ENCODE measurements at regions not wholly inside any gene's neighbourhood (a gene's known extent, or its start where the extent isn't known, plus 50 kb on each side); places are given as distances from the start of the nearest gene placed in this dataset.

DNA sequence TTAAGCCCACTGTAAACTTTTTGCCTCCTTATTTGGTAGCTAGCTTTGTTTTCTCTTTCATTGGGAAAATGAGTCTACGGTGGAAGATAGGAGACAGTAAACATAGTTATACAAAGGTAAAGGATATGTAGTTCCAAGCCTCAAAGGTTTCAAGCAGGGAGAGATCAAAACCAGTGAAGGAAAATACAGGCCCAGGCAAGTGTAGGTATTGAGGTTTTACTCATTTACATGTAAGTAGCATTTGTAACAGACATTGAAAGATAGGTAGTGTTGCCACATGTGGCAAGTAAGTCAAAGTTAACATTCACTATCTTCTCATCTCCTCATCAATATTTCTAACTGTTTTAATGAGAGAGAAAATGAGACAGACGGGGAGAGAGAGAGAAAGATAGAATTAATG, 136.5 kb downstream of the RTL3 start:
- Histone ChIP-seq H3K4me2 (ENCODE audit: low read length) (no peak overlapping the region), H2AFZ (ENCODE audit: low read depth, low read length) (no peak overlapping the region), H3K9me2 (ENCODE audit: insufficient read depth, low read length) (no peaks in the 10 kb centered on the region), H3K27ac (ENCODE audit: low read length) (no peak overlapping the region), H3K9ac (ENCODE audit: low read length) (no peak overlapping the region), H3K27me3 (ENCODE audit: insufficient read depth, low read depth, low read length) (no peaks in the 10 kb centered on the region), H3K36me3 (ENCODE audit: insufficient read depth, low read length) (no peaks in the 10 kb centered on the region), H3K9me3 (ENCODE audit: low read length) (no peaks in the 10 kb centered on the region), H3K4me3 (ENCODE audit: low read length) (no peak overlapping the region), H3K79me2 (replicated peaks; ENCODE audit: insufficient read depth, low read length) (no peaks in the 10 kb centered on the region), H3F3A (ENCODE audit: insufficient read depth, low read length, poor library complexity, severe bottlenecking) (no peaks in the 10 kb centered on the region), H4K20me1 (ENCODE audit: insufficient read depth) (no peaks in the 10 kb centered on the region)
- TF ChIP-seq TAF1 (IDR thresholded peaks at IDR 0.05; ENCODE audit: low read depth) (no peak), CTCF (IDR thresholded peaks at IDR 0.05; ENCODE audit: poor library complexity, severe bottlenecking) (no peak), RAD21 (conservative IDR thresholded peaks at IDR 0.05) (no peak), EP300 (conservative IDR thresholded peaks at IDR 0.05; ENCODE audit: poor library complexity, severe bottlenecking) (no peak), POLR2AphosphoS5 (IDR thresholded peaks at IDR 0.05) (no peak), EZH2 (IDR thresholded peaks at IDR 0.05; ENCODE audit: borderline replicate concordance, insufficient read depth, low read length, poor library complexity, severe bottlenecking) (no peak), SMC3 (conservative IDR thresholded peaks at IDR 0.05; ENCODE audit: poor library complexity) (no peak), MXI1 (conservative IDR thresholded peaks at IDR 0.05; ENCODE audit: poor library complexity, severe bottlenecking) (no peak)
- TF ChIP-seq, protein P1, sequence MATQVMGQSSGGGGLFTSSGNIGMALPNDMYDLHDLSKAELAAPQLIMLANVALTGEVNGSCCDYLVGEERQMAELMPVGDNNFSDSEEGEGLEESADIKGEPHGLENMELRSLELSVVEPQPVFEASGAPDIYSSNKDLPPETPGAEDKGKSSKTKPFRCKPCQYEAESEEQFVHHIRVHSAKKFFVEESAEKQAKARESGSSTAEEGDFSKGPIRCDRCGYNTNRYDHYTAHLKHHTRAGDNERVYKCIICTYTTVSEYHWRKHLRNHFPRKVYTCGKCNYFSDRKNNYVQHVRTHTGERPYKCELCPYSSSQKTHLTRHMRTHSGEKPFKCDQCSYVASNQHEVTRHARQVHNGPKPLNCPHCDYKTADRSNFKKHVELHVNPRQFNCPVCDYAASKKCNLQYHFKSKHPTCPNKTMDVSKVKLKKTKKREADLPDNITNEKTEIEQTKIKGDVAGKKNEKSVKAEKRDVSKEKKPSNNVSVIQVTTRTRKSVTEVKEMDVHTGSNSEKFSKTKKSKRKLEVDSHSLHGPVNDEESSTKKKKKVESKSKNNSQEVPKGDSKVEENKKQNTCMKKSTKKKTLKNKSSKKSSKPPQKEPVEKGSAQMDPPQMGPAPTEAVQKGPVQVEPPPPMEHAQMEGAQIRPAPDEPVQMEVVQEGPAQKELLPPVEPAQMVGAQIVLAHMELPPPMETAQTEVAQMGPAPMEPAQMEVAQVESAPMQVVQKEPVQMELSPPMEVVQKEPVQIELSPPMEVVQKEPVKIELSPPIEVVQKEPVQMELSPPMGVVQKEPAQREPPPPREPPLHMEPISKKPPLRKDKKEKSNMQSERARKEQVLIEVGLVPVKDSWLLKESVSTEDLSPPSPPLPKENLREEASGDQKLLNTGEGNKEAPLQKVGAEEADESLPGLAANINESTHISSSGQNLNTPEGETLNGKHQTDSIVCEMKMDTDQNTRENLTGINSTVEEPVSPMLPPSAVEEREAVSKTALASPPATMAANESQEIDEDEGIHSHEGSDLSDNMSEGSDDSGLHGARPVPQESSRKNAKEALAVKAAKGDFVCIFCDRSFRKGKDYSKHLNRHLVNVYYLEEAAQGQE (IDR thresholded peaks at IDR 0.05; ENCODE audit: borderline replicate concordance) = no peak

GRCh38 chrX:78517124-78517523, 142.0 kb downstream of the RTL3 start:
- Histone ChIP-seq H3K4me3 (ENCODE audit: low read length) (no peak overlapping the region), H3K9ac (ENCODE audit: low read length) (no peak overlapping the region), H3K9me3 (ENCODE audit: low read length) (no peaks in the 10 kb centered on the region), H3K79me2 (replicated peaks; ENCODE audit: insufficient read depth, low read length) (no peaks in the 10 kb centered on the region), H3K4me2 (ENCODE audit: low read length) (no peak overlapping the region), H3F3A (ENCODE audit: insufficient read depth, low read length, poor library complexity, severe bottlenecking) (no peaks in the 10 kb centered on the region), H3K9me2 (ENCODE audit: insufficient read depth, low read length) (no peaks in the 10 kb centered on the region), H3K27ac (ENCODE audit: low read length) (no peak overlapping the region), H4K20me1 (ENCODE audit: insufficient read depth) (no peaks in the 10 kb centered on the region), H3K36me3 (ENCODE audit: insufficient read depth, low read length) (no peaks in the 10 kb centered on the region), H2AFZ (ENCODE audit: low read depth, low read length) (no peak overlapping the region), H3K27me3 (ENCODE audit: insufficient read depth, low read depth, low read length) (no peaks in the 10 kb centered on the region)
- no peak for TF ChIP-seq RAD21 (conservative IDR thresholded peaks at IDR 0.05)
- TF ChIP-seq SMC3 (conservative IDR thresholded peaks at IDR 0.05; ENCODE audit: poor library complexity) = no peak

- no peak overlapping the region for H3K4me2 ChIP-seq (ENCODE audit: low read length)
- no peak overlapping the region for H3K9ac ChIP-seq (ENCODE audit: low read length)
- no peaks in the 10 kb centered on the region for H3K36me3 ChIP-seq (ENCODE audit: insufficient read depth, low read length)
- no peaks in the 10 kb centered on the region for H3K27me3 ChIP-seq (ENCODE audit: insufficient read depth, low read depth, low read length)
- no peaks in the 10 kb centered on the region for H3F3A ChIP-seq (ENCODE audit: insufficient read depth, low read length, poor library complexity, severe bottlenecking)
- no peak overlapping the region for H2AFZ ChIP-seq (ENCODE audit: low read depth, low read length)
- no peak overlapping the region for H3K4me3 ChIP-seq (ENCODE audit: low read length)
- H3K9me2 ChIP-seq (ENCODE audit: insufficient read depth, low read length) = no peaks in the 10 kb centered on the region
- TF ChIP-seq CTCF (IDR thresholded peaks at IDR 0.05; ENCODE audit: poor library complexity, severe bottlenecking) = no peak
- TF ChIP-seq EZH2 (IDR thresholded peaks at IDR 0.05; ENCODE audit: borderline replicate concordance, insufficient read depth, low read length, poor library complexity, severe bottlenecking) = no peak
- TF ChIP-seq, protein P1 (IDR thresholded peaks at IDR 0.05; ENCODE audit: borderline replicate concordance) = no peak
- TF ChIP-seq TAF1 (IDR thresholded peaks at IDR 0.05; ENCODE audit: low read depth) = no peak
- TF ChIP-seq EP300 (conservative IDR thresholded peaks at IDR 0.05; ENCODE audit: poor library complexity, severe bottlenecking) = no peak
- no peak for TF ChIP-seq RAD21 (conservative IDR thresholded peaks at IDR 0.05)
- no peak for TF ChIP-seq SMC3 (conservative IDR thresholded peaks at IDR 0.05; ENCODE audit: poor library complexity)
- TF ChIP-seq POLR2AphosphoS5 (IDR thresholded peaks at IDR 0.05) = no peak
- TF ChIP-seq MXI1 (conservative IDR thresholded peaks at IDR 0.05; ENCODE audit: poor library complexity, severe bottlenecking) = no peak
- no peaks in the 10 kb centered on the region for H3K9me3 ChIP-seq (ENCODE audit: low read length)
- H3K79me2 ChIP-seq (replicated peaks; ENCODE audit: insufficient read depth, low read length) = no peaks in the 10 kb centered on the region
- no peaks in the 10 kb centered on the region for H4K20me1 ChIP-seq (ENCODE audit: insufficient read depth)
- H3K27ac ChIP-seq (ENCODE audit: low read length) = no peak overlapping the region
Observed at GRCh38 chrX:78514852-78515251, 144.3 kb downstream of the RTL3 start.

All from neural cell (in vitro differentiated cells).